GM12878 (cell line): ENCODE measurements at regions not wholly inside any gene's neighbourhood (a gene's known extent, or its start where the extent isn't known, plus 50 kb on each side); places are given as distances from the start of the nearest gene placed in this dataset.

Experiments used
- ATAC-seq: fragments of 200-7000 bp; cut with Tn5 transposase; 3 replicates; pipeline ENCODE4 v1.9.1; 2020; ENCODE audit warnings: mild to moderate bottlenecking, moderate library complexity
- BruUV-seq: library from RNA; stranded (reverse); fragments of 400-500 nt; replicated peaks from 2 replicates; lab custom pipeline; 2021; lab: Mats Ljungman, UMichigan
- CTCF ChIA-PET: fragments of 300-600 bp; sonication (Branson Sonifier 250); formaldehyde crosslinking; extraction: SDS; loops from one replicate; lab custom pipeline; 2021; ENCODE audit warnings: inconsistent platforms; lab: Yijun Ruan, JAX
- POLR2A ChIA-PET: fragments of 350-600 bp; formaldehyde crosslinking; extraction: SDS; loops from one replicate; lab custom pipeline; 2021; ENCODE audit warnings: inconsistent platforms; lab: Charles Lee
- RAD21 ChIA-PET: fragments of 300-600 bp; sonication (Branson Sonifier 250); formaldehyde crosslinking; loops from one replicate; lab custom pipeline; 2023; ENCODE audit warnings: antibody characterized with exemption; ENCODE audit not compliant: unreplicated experiment; lab: Charles Lee
- SMC1A ChIA-PET: fragments of 300-600 bp; sonication (Branson Sonifier 250); formaldehyde crosslinking; loops from one replicate; lab custom pipeline; 2023; ENCODE audit not compliant: unreplicated experiment, uncharacterized antibody; lab: Charles Lee
- DNase-seq: peaks from one replicate; pipeline ENCODE4 v3.0.0-alpha.2; 2011; ENCODE audit warnings: low read depth, low spot score
- FAIRE-seq: peaks from 3 replicates; lab custom pipeline; 2011; peaks lifted over from hg19 to GRCh38; lab: Jason Lieb, UNC
- H2AFZ ChIP-seq: 2 replicates; pipeline ENCODE4 v1.6.0; 2011; ENCODE audit warnings: low read depth, low read length, control low read depth; ENCODE audit not compliant: control insufficient read depth
- H3K27ac ChIP-seq: 2 replicates; pipeline ENCODE4 v1.5.1; 2011; ENCODE audit warnings: control low read depth; ENCODE audit not compliant: control insufficient read depth, insufficient read depth
- H3K27me3 ChIP-seq, 2 experiments: replicated peaks in 1 of 2; 2 replicates each; pipeline versions ENCODE4 v1.6.0 to v1.6.1; 2011; ENCODE audit warnings: low read length in 1 of 2; ENCODE audit not compliant: control insufficient read depth in 2 of 2, insufficient read depth in 2 of 2
- H3K36me3 ChIP-seq, 2 experiments: 2 replicates each; pipeline ENCODE4 v1.5.1; 2011; ENCODE audit warnings: low read length in 1 of 2; ENCODE audit not compliant: control insufficient read depth in 2 of 2, insufficient read depth in 2 of 2
- H3K4me1 ChIP-seq: 2 replicates; pipeline ENCODE4 v1.6.1; 2011; ENCODE audit warnings: mild to moderate bottlenecking, low read length, moderate library complexity, mixed read lengths; ENCODE audit not compliant: control insufficient read depth, insufficient read depth
- H3K4me2 ChIP-seq: 2 replicates; pipeline ENCODE4 v1.6.0; 2011; ENCODE audit warnings: control low read depth; ENCODE audit not compliant: control insufficient read depth, insufficient read depth
- H3K4me3 ChIP-seq: fragments of 200-600 bp; sonication (generic); 2 replicates; pipeline ENCODE4 v1.5.1; 2016
- H3K79me2 ChIP-seq: 2 replicates; pipeline ENCODE4 v1.6.0; 2011; ENCODE audit warnings: low read length; ENCODE audit not compliant: control insufficient read depth, insufficient read depth
- H3K9ac ChIP-seq: 2 replicates; pipeline ENCODE4 v1.8.0; 2011; ENCODE audit warnings: low read length, control low read depth, mixed read lengths; ENCODE audit not compliant: control insufficient read depth, insufficient read depth
- H3K9me3 ChIP-seq: replicated peaks from 3 replicates; pipeline ENCODE4 v1.5.1; 2011; ENCODE audit warnings: mild to moderate bottlenecking, low read length; ENCODE audit not compliant: control insufficient read depth, insufficient read depth
- H4K20me1 ChIP-seq: 2 replicates; pipeline ENCODE4 v1.6.0; 2011; ENCODE audit not compliant: control insufficient read depth, insufficient read depth
- BCL3 ChIP-seq: IDR thresholded peaks from 2 replicates; pipeline ENCODE4 v1.6.1; 2011; ENCODE audit warnings: borderline replicate concordance, low read depth, mild to moderate bottlenecking, moderate library complexity, low read length; ENCODE audit not compliant: insufficient read depth, poor library complexity, severe bottlenecking
- BHLHE40 ChIP-seq, 2 experiments: fragments of 450-650 bp in 1 of 2; IDR thresholded peaks; 2 replicates each; pipeline ENCODE4 v1.6.1; 2011 to 2017; ENCODE audit warnings: low read depth in 2 of 2, borderline replicate concordance in 1 of 2, improper control_type of control experiment in 1 of 2, low read length in 1 of 2, mild to moderate bottlenecking in 1 of 2
- BRCA1 ChIP-seq: IDR thresholded peaks from 2 replicates; pipeline ENCODE4 v1.6.1; 2011; ENCODE audit warnings: low read depth, low read length, improper control_type of control experiment
- FOXM1 ChIP-seq: IDR thresholded peaks from 2 replicates; pipeline ENCODE4 v1.6.1; 2012; ENCODE audit warnings: low read depth, mild to moderate bottlenecking, inconsistent platforms, low read length, moderate library complexity
- IRF3 ChIP-seq: fragments of 450-650 bp; IDR thresholded peaks from 2 replicates; pipeline ENCODE4 v1.6.1; 2014; ENCODE audit warnings: mild to moderate bottlenecking
- IRF4 ChIP-seq: IDR thresholded peaks from 2 replicates; pipeline ENCODE4 v1.6.1; 2011; ENCODE audit warnings: low read depth, low read length
- LARP7 ChIP-seq: fragments of 450-650 bp; IDR thresholded peaks from 2 replicates; pipeline ENCODE4 v1.6.1; 2017; ENCODE audit warnings: mild to moderate bottlenecking
- MYB ChIP-seq: fragments of 150-350 bp; IDR thresholded peaks from 2 replicates; pipeline ENCODE4 v1.6.1; 2014; ENCODE audit warnings: mild to moderate bottlenecking, low read depth, low read length, borderline replicate concordance
- NFYA ChIP-seq: IDR thresholded peaks from 2 replicates; pipeline ENCODE4 v1.6.1; 2011; ENCODE audit warnings: low read depth, mild to moderate bottlenecking, low read length, improper control_type of control experiment, borderline replicate concordance
- PKNOX1 ChIP-seq: fragments of 450-650 bp; IDR thresholded peaks from 2 replicates; pipeline ENCODE4 v1.6.1; 2016; ENCODE audit warnings: mild to moderate bottlenecking
- RAD51 ChIP-seq: fragments of 450-650 bp; IDR thresholded peaks from 2 replicates; pipeline ENCODE4 v1.6.1; 2016; ENCODE audit warnings: moderate library complexity, mild to moderate bottlenecking, inconsistent platforms
- ZNF207 ChIP-seq: fragments of 450-650 bp; IDR thresholded peaks from 2 replicates; pipeline ENCODE4 v1.6.1; 2014; ENCODE audit warnings: antibody characterized with exemption, mild to moderate bottlenecking, borderline replicate concordance
- WGBS: methylation state at CpG from one replicate; pipeline ENCODE4 v1.1.6; 2016; ENCODE audit warnings: low lambda C conversion rate; ENCODE audit not compliant: insufficient replicate concordance, insufficient coverage; ENCODE audit errors: missing lambda C conversion rate; 5-methylcytosine and 5-hydroxymethylcytosine counted together
- in situ Hi-C: fragments of 300-500 bp; cut with MboI; formaldehyde crosslinking; loops from 9 replicates; pipeline ENCODE4 v1.14.3; 2018; ENCODE audit warnings: mixed read lengths
- intact Hi-C: fragments of 100-400 bp; cut with micrococcal nuclease; formaldehyde crosslinking; loops from one replicate; pipeline ENCODE4 v1.14.2; 2022; ENCODE audit not compliant: unreplicated experiment

GRCh38 chr7:68288144-68288593, 1291.5 kb downstream of the TYW1 start:
- RAD21 ChIA-PET, result no interaction called here
- in situ Hi-C loops, result no loop called here

More at GRCh38 chr7:68288144-68288593, 1291.5 kb downstream of the TYW1 start:
- intact Hi-C loops, result no loop called here
- no peak overlapping the region for H3K27ac ChIP-seq
- TF ChIP-seq ZNF207 (no peak), PKNOX1 (no peak), NFYA (no peak), RAD51 (no peak), BRCA1 (no peak), MYB (no peak), LARP7 (no peak), FOXM1 (no peak), BCL3 (no peak), BHLHE40 (IDR thresholded peaks at IDR 0.05; ENCODE audit: borderline replicate concordance in 1 of 2, low read depth in 2 of 2, low read length in 1 of 2) (no peak), IRF4 (no peak), IRF3 (no peak)
- H3K4me1 ChIP-seq, result no peaks in the 10 kb centered on the region
- no peaks in the 10 kb centered on the region for H3K9me3 ChIP-seq
- H3K36me3 ChIP-seq, result no peaks in the 10 kb centered on the region
- no peak overlapping the region for H3K4me2 ChIP-seq
- H4K20me1 ChIP-seq, result no peaks in the 10 kb centered on the region
- ChIA-PET POLR2A (no interaction called here), SMC1A (no interaction called here), CTCF (no interaction called here)
- H3K79me2 ChIP-seq, result no peaks in the 10 kb centered on the region
- H2AFZ ChIP-seq, result no peak overlapping the region
- ATAC-seq (no peak), FAIRE-seq (no peak), DNase-seq (no peak)
- BruUV-seq, result no TSS peak
- H3K4me3 ChIP-seq, result no peak overlapping the region
- no peaks in the 10 kb centered on the region for H3K27me3 ChIP-seq
- no peak overlapping the region for H3K9ac ChIP-seq
- 46% methylated on average over 4 of the region's 4 CpGs for WGBS
